ENCODE measurements at regions not wholly inside any gene's neighbourhood (a gene's known extent, or its start where the extent isn't known, plus 50 kb on each side); places are given as distances from the start of the nearest gene placed in this dataset.

DNA sequence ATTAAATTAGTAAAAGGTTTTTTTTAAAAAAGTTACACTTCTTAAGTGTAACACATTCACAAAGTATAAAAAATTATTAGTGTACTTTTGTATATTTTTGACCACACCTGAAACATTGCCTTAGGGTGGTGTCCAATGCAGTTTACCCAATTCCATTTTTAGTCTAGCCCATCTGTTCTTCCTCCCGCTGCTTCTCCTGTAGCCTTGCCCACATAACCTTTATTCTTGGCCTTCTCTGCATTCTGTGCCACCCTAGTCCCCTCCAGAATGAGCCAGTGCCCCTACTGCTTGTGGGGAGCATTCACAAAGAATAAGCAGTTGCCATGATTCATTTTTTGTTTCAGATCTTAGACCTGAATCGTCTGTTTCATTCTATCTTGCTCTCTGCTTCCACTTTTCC lies 78.4 kb upstream of the MYT1L start:
- no peaks in the 10 kb centered on the region for H3K27me3 ChIP-seq (ENCODE audit: control insufficient read depth, insufficient read depth, low read length)
- no peaks in the 10 kb centered on the region for H3K36me3 ChIP-seq (ENCODE audit: control insufficient read depth, insufficient read depth, low read length)
- no peaks in the 10 kb centered on the region for H3K4me1 ChIP-seq (ENCODE audit: control insufficient read depth, extremely low read depth, insufficient read depth, low read length)
- no peak overlapping the region for H3K4me3 ChIP-seq (replicated peaks in 1 of 4; ENCODE audit: control extremely low read depth in 1 of 4, insufficient read depth in 1 of 4, low read depth in 3 of 4, low read length in 4 of 4)
- no peak overlapping the region for H3K4me2 ChIP-seq (ENCODE audit: extremely low read depth, insufficient read depth, low read length)
- H3K79me2 ChIP-seq (ENCODE audit: control insufficient read depth, insufficient read depth, low read length), result no peaks in the 10 kb centered on the region
- H3K9me3 ChIP-seq (ENCODE audit: control insufficient read depth, insufficient read depth, low read depth, low read length), result no peaks in the 10 kb centered on the region
- H3K27ac ChIP-seq (ENCODE audit: insufficient read depth, low read length), result no peak overlapping the region
- H4K20me1 ChIP-seq (ENCODE audit: control insufficient read depth, extremely low read depth, insufficient read depth, low read length), result no peaks in the 10 kb centered on the region
- DNase-seq (ENCODE audit: low read depth in 2 of 2), result no peak
- TF ChIP-seq EZH2 (IDR thresholded peaks at IDR 0.05; ENCODE audit: low read length, missing control alignments), result no peak
- TF ChIP-seq, protein P1, sequence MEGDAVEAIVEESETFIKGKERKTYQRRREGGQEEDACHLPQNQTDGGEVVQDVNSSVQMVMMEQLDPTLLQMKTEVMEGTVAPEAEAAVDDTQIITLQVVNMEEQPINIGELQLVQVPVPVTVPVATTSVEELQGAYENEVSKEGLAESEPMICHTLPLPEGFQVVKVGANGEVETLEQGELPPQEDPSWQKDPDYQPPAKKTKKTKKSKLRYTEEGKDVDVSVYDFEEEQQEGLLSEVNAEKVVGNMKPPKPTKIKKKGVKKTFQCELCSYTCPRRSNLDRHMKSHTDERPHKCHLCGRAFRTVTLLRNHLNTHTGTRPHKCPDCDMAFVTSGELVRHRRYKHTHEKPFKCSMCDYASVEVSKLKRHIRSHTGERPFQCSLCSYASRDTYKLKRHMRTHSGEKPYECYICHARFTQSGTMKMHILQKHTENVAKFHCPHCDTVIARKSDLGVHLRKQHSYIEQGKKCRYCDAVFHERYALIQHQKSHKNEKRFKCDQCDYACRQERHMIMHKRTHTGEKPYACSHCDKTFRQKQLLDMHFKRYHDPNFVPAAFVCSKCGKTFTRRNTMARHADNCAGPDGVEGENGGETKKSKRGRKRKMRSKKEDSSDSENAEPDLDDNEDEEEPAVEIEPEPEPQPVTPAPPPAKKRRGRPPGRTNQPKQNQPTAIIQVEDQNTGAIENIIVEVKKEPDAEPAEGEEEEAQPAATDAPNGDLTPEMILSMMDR (conservative IDR thresholded peaks at IDR 0.05 in 1 of 2, IDR thresholded peaks at IDR 0.05 in 1 of 2; ENCODE audit: low read depth in 1 of 2, low read length in 2 of 2), result no peak
- H2AFZ ChIP-seq (ENCODE audit: low read length), result no peak overlapping the region
- H3K9ac ChIP-seq (ENCODE audit: insufficient read depth, low read length), result no peak overlapping the region

DNA sequence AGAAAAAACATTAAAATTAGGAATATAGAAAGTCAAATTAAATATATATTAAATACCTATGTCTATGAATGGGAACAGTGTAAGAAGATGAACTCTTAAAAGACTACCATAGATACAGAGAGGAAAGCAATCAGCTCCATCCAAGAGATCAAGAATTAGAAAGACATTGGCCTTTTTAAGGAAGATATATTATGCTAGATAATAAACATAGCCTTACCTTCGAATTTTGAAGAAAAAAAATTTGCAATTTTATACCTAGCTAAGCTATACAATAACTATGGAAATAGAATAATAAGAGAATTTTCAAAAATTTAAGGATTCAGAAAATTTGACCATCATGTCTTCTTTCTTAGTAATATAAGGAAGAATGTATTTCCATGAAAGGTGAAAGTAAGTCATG lies 74.7 kb upstream of the MYT1L start:
- H3K27me3 ChIP-seq (ENCODE audit: control insufficient read depth, insufficient read depth, low read length), result no peaks in the 10 kb centered on the region
- H4K20me1 ChIP-seq (ENCODE audit: control insufficient read depth, extremely low read depth, insufficient read depth, low read length), result no peaks in the 10 kb centered on the region
- H2AFZ ChIP-seq (ENCODE audit: low read length), result no peak overlapping the region
- no peaks in the 10 kb centered on the region for H3K4me1 ChIP-seq (ENCODE audit: control insufficient read depth, extremely low read depth, insufficient read depth, low read length)
- no peaks in the 10 kb centered on the region for H3K36me3 ChIP-seq (ENCODE audit: control insufficient read depth, insufficient read depth, low read length)
- TF ChIP-seq EZH2 (IDR thresholded peaks at IDR 0.05; ENCODE audit: low read length, missing control alignments), result no peak
- TF ChIP-seq, protein P1 (conservative IDR thresholded peaks at IDR 0.05 in 1 of 2, IDR thresholded peaks at IDR 0.05 in 1 of 2; ENCODE audit: low read depth in 1 of 2, low read length in 2 of 2), result no peak
- H3K9ac ChIP-seq (ENCODE audit: insufficient read depth, low read length), result no peak overlapping the region
- DNase-seq (ENCODE audit: low read depth in 2 of 2), result no peak
- H3K27ac ChIP-seq (ENCODE audit: insufficient read depth, low read length), result no peak overlapping the region
- no peaks in the 10 kb centered on the region for H3K79me2 ChIP-seq (ENCODE audit: control insufficient read depth, insufficient read depth, low read length)
- no peak overlapping the region for H3K4me3 ChIP-seq (replicated peaks in 1 of 4; ENCODE audit: control extremely low read depth in 1 of 4, insufficient read depth in 1 of 4, low read depth in 3 of 4, low read length in 4 of 4)
- no peak overlapping the region for H3K4me2 ChIP-seq (ENCODE audit: extremely low read depth, insufficient read depth, low read length)
- no peaks in the 10 kb centered on the region for H3K9me3 ChIP-seq (ENCODE audit: control insufficient read depth, insufficient read depth, low read depth, low read length)

DNA sequence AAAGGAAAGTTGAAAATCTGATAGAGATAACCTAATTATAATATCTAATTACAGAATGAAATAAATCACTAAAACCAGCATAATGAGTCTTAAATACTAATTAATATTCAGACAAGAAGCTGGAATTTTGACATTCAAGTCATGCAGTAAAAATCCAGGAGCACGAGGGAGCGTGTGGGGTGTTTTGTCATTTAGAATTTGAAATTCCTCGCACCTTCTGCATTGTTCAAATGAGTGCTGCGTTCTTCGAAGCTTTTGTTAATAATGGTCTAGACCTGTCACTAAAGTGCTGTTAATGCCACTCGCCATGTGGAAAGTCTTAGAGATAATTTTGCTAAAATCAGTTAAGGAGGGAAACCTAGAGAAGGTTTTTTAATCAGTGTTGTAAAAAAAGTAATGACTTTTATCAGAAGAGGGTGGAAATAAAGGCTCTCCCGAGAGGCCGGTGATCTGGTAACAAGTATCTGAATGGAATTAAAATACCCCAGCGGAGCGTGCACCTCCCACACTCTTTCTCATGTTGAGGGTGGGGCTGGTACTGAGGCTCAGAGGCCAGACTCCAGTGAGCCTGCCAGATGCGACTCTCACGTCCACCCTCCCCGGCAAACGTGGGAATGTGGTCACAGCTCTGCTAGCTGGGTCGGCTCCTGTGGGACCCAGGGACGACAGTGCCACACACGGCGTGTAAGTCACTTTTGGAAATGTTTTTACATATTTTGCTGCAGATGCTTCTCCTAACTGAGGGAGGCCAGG lies 69.4 kb upstream of the MYT1L start:
- Histone ChIP-seq H3K4me1 (ENCODE audit: control insufficient read depth, extremely low read depth, insufficient read depth, low read length) (no peaks in the 10 kb centered on the region), H3K4me3 (replicated peaks in 1 of 4; ENCODE audit: control extremely low read depth in 1 of 4, insufficient read depth in 1 of 4, low read depth in 3 of 4, low read length in 4 of 4) (no peak overlapping the region), H4K20me1 (ENCODE audit: control insufficient read depth, extremely low read depth, insufficient read depth, low read length) (no peaks in the 10 kb centered on the region), H3K27ac (ENCODE audit: insufficient read depth, low read length) (no peak overlapping the region), H3K79me2 (ENCODE audit: control insufficient read depth, insufficient read depth, low read length) (no peaks in the 10 kb centered on the region), H2AFZ (ENCODE audit: low read length) (no peak overlapping the region), H3K9me3 (ENCODE audit: control insufficient read depth, insufficient read depth, low read depth, low read length) (no peaks in the 10 kb centered on the region), H3K4me2 (ENCODE audit: extremely low read depth, insufficient read depth, low read length) (no peak overlapping the region), H3K9ac (ENCODE audit: insufficient read depth, low read length) (no peak overlapping the region), H3K36me3 (ENCODE audit: control insufficient read depth, insufficient read depth, low read length) (no peaks in the 10 kb centered on the region), H3K27me3 (ENCODE audit: control insufficient read depth, insufficient read depth, low read length) (no peaks in the 10 kb centered on the region)
- no peak for DNase-seq (ENCODE audit: low read depth in 2 of 2)
- TF ChIP-seq, protein P1 (conservative IDR thresholded peaks at IDR 0.05 in 1 of 2, IDR thresholded peaks at IDR 0.05 in 1 of 2; ENCODE audit: low read depth in 1 of 2, low read length in 2 of 2), result no peak
- no peak for TF ChIP-seq EZH2 (IDR thresholded peaks at IDR 0.05; ENCODE audit: low read length, missing control alignments)

Data from fibroblast of lung (primary cell).